H1 (cell line): ENCODE measurements at regions not wholly inside any gene's neighbourhood (a gene's known extent, or its start where the extent isn't known, plus 50 kb on each side); places are given as distances from the start of the nearest gene placed in this dataset.

ENCODE experiments used
- CTCF ChIA-PET: fragments of 300-600 bp; sonication (Branson Sonifier 250); formaldehyde crosslinking; loops from one replicate; lab custom pipeline; 2021; ENCODE audit not compliant: partially characterized antibody; lab: Charles Lee
- POLR2A ChIA-PET: fragments of 300-600 bp; sonication (Branson Sonifier 250); formaldehyde crosslinking; loops from one replicate; lab custom pipeline; 2021; ENCODE audit warnings: inconsistent platforms; ENCODE audit not compliant: partially characterized antibody; lab: Charles Lee
- DNase-seq, 2 experiments: peaks; one replicate each; pipeline versions ENCODE4 v3.0.0 to v3.0.0-alpha.2; 2010 to 2022; ENCODE audit warnings: low spot score in 2 of 2, low read depth in 1 of 2, mixed read lengths in 1 of 2
- FAIRE-seq: peaks from 2 replicates; lab custom pipeline; 2011; peaks lifted over from hg19 to GRCh38; lab: Jason Lieb, UNC
- H2AFZ ChIP-seq: 2 replicates; pipeline ENCODE4 v1.8.1; 2012; ENCODE audit warnings: low read length, inconsistent platforms
- H2AK5ac ChIP-seq: 2 replicates; pipeline ENCODE4 v1.6.1; 2013; ENCODE audit warnings: low read depth, low read length
- H2BK120ac ChIP-seq: replicated peaks from 2 replicates; pipeline ENCODE3; 2013; ENCODE audit warnings: low read depth, low read length, inconsistent platforms
- H2BK12ac ChIP-seq: 2 replicates; pipeline ENCODE4 v1.6.1; 2013; ENCODE audit warnings: low read depth, low read length
- H2BK15ac ChIP-seq: 2 replicates; pipeline ENCODE4 v1.6.1; 2013; ENCODE audit warnings: low read length
- H2BK20ac ChIP-seq: 2 replicates; pipeline ENCODE4 v1.6.1; 2013; ENCODE audit warnings: low read length
- H2BK5ac ChIP-seq: 2 replicates; pipeline ENCODE4 v1.6.1; 2013; ENCODE audit warnings: low read depth, low read length
- H3K14ac ChIP-seq: 2 replicates; pipeline ENCODE4 v1.6.1; 2013; ENCODE audit warnings: inconsistent platforms; ENCODE audit not compliant: insufficient read length
- H3K18ac ChIP-seq: 2 replicates; pipeline ENCODE4 v1.6.1; 2013; ENCODE audit warnings: low read length; ENCODE audit errors: extremely low read depth
- H3K23ac ChIP-seq: 2 replicates; pipeline ENCODE4 v1.6.1; 2013; ENCODE audit warnings: inconsistent platforms; ENCODE audit not compliant: insufficient read length
- H3K23me2 ChIP-seq: 2 replicates; pipeline ENCODE4 v1.6.1; 2013; ENCODE audit warnings: low read depth, low read length
- H3K27ac ChIP-seq: 2 replicates; pipeline ENCODE4 v1.6.1; 2011; ENCODE audit warnings: low read depth, low read length, inconsistent platforms
- H3K27me3 ChIP-seq, 4 experiments: replicated peaks in 1 of 4; 1 replicate in 1 of 4; 2 replicates in 3 of 4; pipeline versions ENCODE4 v1.6.1 to v1.8.1; 2011 to 2013; ENCODE audit warnings: low read length in 3 of 4, mild to moderate bottlenecking in 3 of 4, inconsistent platforms in 2 of 4, mixed read lengths in 2 of 4, moderate library complexity in 1 of 4; ENCODE audit not compliant: control insufficient read depth in 3 of 4, insufficient read depth in 3 of 4; ENCODE audit errors: extremely low read depth in 1 of 4
- H3K36me3 ChIP-seq, 4 experiments: 2 replicates each; pipeline versions ENCODE4 v1.6.1 to v1.8.1; 2011 to 2013; ENCODE audit warnings: mild to moderate bottlenecking in 4 of 4, low read length in 3 of 4, moderate library complexity in 2 of 4, control low read depth in 1 of 4, inconsistent platforms in 1 of 4; ENCODE audit not compliant: insufficient read depth in 4 of 4, control insufficient read depth in 2 of 4
- H3K4ac ChIP-seq: replicated peaks from 2 replicates; pipeline ENCODE3; 2013; ENCODE audit warnings: low read length, low read depth, mixed read lengths, inconsistent platforms; ENCODE audit not compliant: insufficient read length
- H3K4me1 ChIP-seq, 4 experiments: replicated peaks in 1 of 4; 1 replicate in 1 of 4; 2 replicates in 3 of 4; pipeline versions ENCODE4 v1.6.1 to v1.8.1; 2011 to 2013; ENCODE audit warnings: low read length in 3 of 4, inconsistent platforms in 2 of 4, mixed read lengths in 1 of 4; ENCODE audit not compliant: insufficient read depth in 4 of 4, control insufficient read depth in 3 of 4
- H3K4me2 ChIP-seq, 2 experiments: 2 replicates each; pipeline versions ENCODE4 v1.6.1 to v1.8.1; 2011 to 2013; ENCODE audit warnings: low read depth in 2 of 2, low read length in 2 of 2, control low read depth in 1 of 2, inconsistent platforms in 1 of 2, mild to moderate bottlenecking in 1 of 2; ENCODE audit not compliant: insufficient read depth in 1 of 2
- H3K4me3 ChIP-seq, 4 experiments: fragments of 200-600, 300-600 bp in 1 of 4; sonication (generic), shearing (Covaris generic), sonication (Bioruptor Twin) in 1 of 4; 2 replicates each; pipeline versions ENCODE4 v1.5.1 to v1.8.1; 2011 to 2016; ENCODE audit warnings: low read length in 4 of 4, low read depth in 3 of 4, control low read depth in 2 of 4, inconsistent platforms in 2 of 4, mild to moderate bottlenecking in 2 of 4, mixed read lengths in 1 of 4, moderate library complexity in 1 of 4; ENCODE audit not compliant: insufficient read depth in 2 of 4; ENCODE audit errors: extremely low read depth in 1 of 4
- H3K56ac ChIP-seq: replicated peaks from 2 replicates; pipeline ENCODE3; 2013; ENCODE audit warnings: low read depth, mild to moderate bottlenecking, mixed read lengths, low read length, inconsistent platforms; ENCODE audit not compliant: insufficient read length
- H3K79me1 ChIP-seq: 2 replicates; pipeline ENCODE4 v1.6.1; 2013; ENCODE audit warnings: low read depth, low read length, control low read depth
- H3K79me2 ChIP-seq, 2 experiments: 2 replicates each; pipeline versions ENCODE4 v1.6.1 to v1.8.1; 2012 to 2013; ENCODE audit warnings: low read length in 2 of 2, mild to moderate bottlenecking in 2 of 2, inconsistent platforms in 1 of 2; ENCODE audit not compliant: insufficient read depth in 2 of 2, control insufficient read depth in 1 of 2
- H3K9ac ChIP-seq, 4 experiments: replicated peaks in 1 of 4; 1 replicate in 1 of 4; 2 replicates in 3 of 4; pipeline versions ENCODE4 v1.6.1 to v1.8.1; 2011 to 2013; ENCODE audit warnings: low read depth in 3 of 4, low read length in 3 of 4, control low read depth in 2 of 4, mild to moderate bottlenecking in 2 of 4, moderate library complexity in 2 of 4, inconsistent platforms in 1 of 4; ENCODE audit errors: extremely low read depth in 1 of 4
- H3K9me3 ChIP-seq, 2 experiments: 2 replicates each; pipeline versions ENCODE4 v1.6.1 to v1.8.1; 2012 to 2013; ENCODE audit warnings: mild to moderate bottlenecking in 2 of 2, moderate library complexity in 2 of 2, control low read depth in 1 of 2, inconsistent platforms in 1 of 2, low read depth in 1 of 2, low read length in 1 of 2, mixed read lengths in 1 of 2; ENCODE audit not compliant: insufficient read depth in 2 of 2
- H4K20me1 ChIP-seq, 2 experiments: replicated peaks in 1 of 2; 2 replicates each; pipeline versions ENCODE3 to v1.8.1; 2011 to 2013; ENCODE audit warnings: inconsistent platforms in 2 of 2, low read length in 2 of 2, mild to moderate bottlenecking in 1 of 2; ENCODE audit not compliant: insufficient read depth in 2 of 2, control insufficient read depth in 1 of 2
- H4K5ac ChIP-seq: 2 replicates; pipeline ENCODE4 v1.6.1; 2013; ENCODE audit warnings: low read length, low read depth, mixed read lengths, inconsistent platforms; ENCODE audit not compliant: insufficient read length
- H4K8ac ChIP-seq: 2 replicates; pipeline ENCODE4 v1.8.0; 2013; ENCODE audit warnings: mild to moderate bottlenecking, moderate library complexity, low read length, inconsistent platforms; ENCODE audit not compliant: insufficient read depth; ENCODE audit errors: extremely low read depth
- H4K91ac ChIP-seq: replicated peaks from 2 replicates; pipeline ENCODE3; 2013; ENCODE audit warnings: low read length, mixed read lengths, inconsistent platforms; ENCODE audit not compliant: insufficient read length
- BACH1 ChIP-seq: IDR thresholded peaks from 2 replicates; pipeline ENCODE4 v1.6.1; 2012; ENCODE audit warnings: low read length, improper control_type of control experiment
- BCL11A ChIP-seq, 2 experiments: IDR thresholded peaks; one replicate each; pipeline ENCODE4 v1.6.1; 2011; ENCODE audit warnings: low read depth in 2 of 2, low read length in 2 of 2, mild to moderate bottlenecking in 2 of 2
- CEBPB ChIP-seq: IDR thresholded peaks from 2 replicates; pipeline ENCODE4 v1.6.1; 2012; ENCODE audit warnings: low read depth, low read length
- EGR1 ChIP-seq: IDR thresholded peaks from 2 replicates; pipeline ENCODE4 v1.6.1; 2011; ENCODE audit warnings: low read depth, low read length, borderline replicate concordance
- EZH2 ChIP-seq: fragments of 200-600 bp; sonication (generic); IDR thresholded peaks from 2 replicates; pipeline ENCODE4 v1.7.1; 2012; ENCODE audit warnings: low read depth, mild to moderate bottlenecking, moderate library complexity, low read length, inconsistent platforms; ENCODE audit not compliant: severe bottlenecking
- HDAC2 ChIP-seq, 2 experiments: fragments of 300-600 bp in 1 of 2; sonication (generic) in 1 of 2; IDR thresholded peaks; 2 replicates each; pipeline ENCODE4 v1.6.1; 2011 to 2012; ENCODE audit warnings: low read depth in 2 of 2, low read length in 2 of 2, mild to moderate bottlenecking in 2 of 2, moderate library complexity in 2 of 2, borderline replicate concordance in 1 of 2, inconsistent platforms in 1 of 2
- PHF8 ChIP-seq: fragments of 200-600 bp; sonication (generic); conservative IDR thresholded peaks from 2 replicates; pipeline ENCODE4 v1.7.1; 2012; ENCODE audit warnings: low read depth, mild to moderate bottlenecking, inconsistent platforms, low read length, moderate library complexity
- POLR2A ChIP-seq, 2 experiments: IDR thresholded peaks; 1 replicate in 1 of 2; 2 replicates in 1 of 2; pipeline ENCODE4 v1.6.1; 2011; ENCODE audit warnings: low read depth in 2 of 2, low read length in 2 of 2, mild to moderate bottlenecking in 2 of 2; ENCODE audit errors: control extremely low read depth in 1 of 2
- POLR2AphosphoS5 ChIP-seq: IDR thresholded peaks from 2 replicates; pipeline ENCODE4 v1.6.1; 2011; ENCODE audit warnings: low read depth, low read length
- SP2 ChIP-seq: IDR thresholded peaks from 2 replicates; pipeline ENCODE4 v1.6.1; 2012; ENCODE audit warnings: mild to moderate bottlenecking, low read length, inconsistent platforms
- TAF1 ChIP-seq: IDR thresholded peaks from 2 replicates; pipeline ENCODE4 v1.6.1; 2011; ENCODE audit warnings: mild to moderate bottlenecking, low read depth, low read length
- WGBS, 2 experiments: shearing (Covaris generic) in 1 of 2; methylation state at CpG; one replicate each; pipeline versions ENCODE4 v1.1.6 to v1.1.7; 2013 to 2015; ENCODE audit warnings: low lambda C conversion rate in 2 of 2, mixed read lengths in 2 of 2, inconsistent platforms in 1 of 2, low coverage in 1 of 2, missing lambda C conversion rate in 1 of 2; ENCODE audit not compliant: insufficient replicate concordance in 2 of 2, insufficient coverage in 1 of 2, insufficient read length in 1 of 2; ENCODE audit errors: extremely low coverage in 1 of 2, missing lambda C conversion rate in 1 of 2; 5-methylcytosine and 5-hydroxymethylcytosine counted together
- TF ChIP-seq, protein P1 (sequence below): IDR thresholded peaks from 2 replicates; pipeline ENCODE4 v1.6.1; 2012; ENCODE audit warnings: inconsistent platforms

DNA sequence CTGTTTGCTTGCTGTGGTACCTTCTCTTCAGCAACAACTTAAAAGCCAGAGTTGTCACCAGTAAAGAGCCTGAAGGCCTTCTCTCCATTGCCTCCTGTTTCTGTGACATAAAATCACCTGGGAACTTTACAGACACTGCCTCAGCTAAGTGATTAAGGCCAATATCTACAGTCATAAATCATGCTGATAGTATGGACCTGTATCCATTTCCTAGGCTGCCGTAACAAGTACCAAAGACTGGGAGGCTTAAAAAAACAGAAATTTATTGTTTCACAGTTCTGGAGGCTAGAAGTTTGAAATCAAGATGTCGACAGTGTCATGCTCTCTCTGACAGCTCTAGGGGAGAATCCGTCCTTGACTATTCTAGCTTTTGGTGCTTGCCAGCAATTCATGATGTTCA lies 108.4 kb upstream of the UNC5B start:
- Histone ChIP-seq H2BK120ac (no peak overlapping the region), H3K4me2 (no peak overlapping the region), H3K23me2 (no peaks in the 10 kb centered on the region), H3K9ac (no peak overlapping the region), H2BK12ac (no peak overlapping the region)
- DNase-seq: no peak
- TF ChIP-seq EGR1 (no peak), SP2 (no peak), TAF1 (no peak), BACH1 (no peak), BCL11A (IDR thresholded peaks at IDR 0.05; ENCODE audit: low read depth in 2 of 2, low read length in 2 of 2) (no peak), POLR2A (IDR thresholded peaks at IDR 0.05; ENCODE audit: control extremely low read depth in 1 of 2, low read depth in 2 of 2, low read length in 2 of 2) (no peak), EZH2 (no peak), PHF8 (no peak), POLR2AphosphoS5 (no peak), CEBPB (no peak), HDAC2 (IDR thresholded peaks at IDR 0.05; ENCODE audit: borderline replicate concordance in 1 of 2, low read depth in 2 of 2, low read length in 2 of 2) (no peak)
- TF ChIP-seq, protein P1, sequence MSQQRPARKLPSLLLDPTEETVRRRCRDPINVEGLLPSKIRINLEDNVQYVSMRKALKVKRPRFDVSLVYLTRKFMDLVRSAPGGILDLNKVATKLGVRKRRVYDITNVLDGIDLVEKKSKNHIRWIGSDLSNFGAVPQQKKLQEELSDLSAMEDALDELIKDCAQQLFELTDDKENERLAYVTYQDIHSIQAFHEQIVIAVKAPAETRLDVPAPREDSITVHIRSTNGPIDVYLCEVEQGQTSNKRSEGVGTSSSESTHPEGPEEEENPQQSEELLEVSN: no peak
- TF ChIP-seq, all 59 proteins: peak for 0
- Histone ChIP-seq H4K20me1 (no peaks in the 10 kb centered on the region), H3K4me1 (no peaks in the 10 kb centered on the region), H3K4ac (no peak overlapping the region), H3K14ac (no peak overlapping the region), H3K36me3 (no peaks in the 10 kb centered on the region), H3K56ac (no peak overlapping the region), H2AFZ (peak overlapping the region; percentile 92; the same call in 1 of the 2 replicates), H3K18ac (no peak overlapping the region), H3K23ac (no peak overlapping the region), H3K9me3 (peaks cover 9 to 10% of the 10 kb centered on the region in 2 experiments; a peak in 2 of 4 replicates), H3K79me1 (no peaks in the 10 kb centered on the region; the same call in 1 of the 2 replicates), H4K8ac (no peak overlapping the region), H2BK20ac (no peak overlapping the region), H4K5ac (no peak overlapping the region), H3K27me3 (no peaks in the 10 kb centered on the region), H3K4me3 (no peak overlapping the region), H3K27ac (no peak overlapping the region), H4K91ac (no peak overlapping the region), H2AK5ac (no peak overlapping the region), H2BK5ac (no peak overlapping the region), H2BK15ac (no peak overlapping the region), H3K79me2 (no peaks in the 10 kb centered on the region)
- POLR2A ChIA-PET: no interaction called here
- 89% methylated on average over 3 of the region's 3 CpGs; no CpG with 5 or more reads in 1 of the 2 experiments for WGBS, 2 experiments
- no peak for FAIRE-seq
- CTCF ChIA-PET: interaction anchor here (0.9 kb wide), 1 partner anchor 178 kb away, joined by 3 read pairs; no protein-coding TSS in a partner anchor
